Loucy (cell line): ENCODE measurements at regions not wholly inside any gene's neighbourhood (a gene's known extent, or its start where the extent isn't known, plus 50 kb on each side); places are given as distances from the start of the nearest gene placed in this dataset.
A peak's percentile ranks its signal among the peaks of the same experiment; 100 is the strongest.

Experiments
- H2AFZ ChIP-seq: fragments of 200-600 bp; sonication (generic); 2 replicates; pipeline ENCODE4 v1.6.0; 2016; ENCODE audit warnings: antibody characterized with exemption, mild to moderate bottlenecking, low read length, moderate library complexity
- H3F3A ChIP-seq: fragments of 200-600 bp; 2 replicates; pipeline ENCODE4 v1.6.0; 2016; ENCODE audit warnings: antibody characterized with exemption, low read depth, mild to moderate bottlenecking
- H3K27me3 ChIP-seq: fragments of 200-600 bp; sonication (generic); 2 replicates; pipeline ENCODE4 v1.6.1; 2014; ENCODE audit warnings: low read length, mild to moderate bottlenecking; ENCODE audit not compliant: insufficient read depth, poor library complexity, severe bottlenecking
- H3K36me3 ChIP-seq: fragments of 200-600 bp; sonication (generic); 2 replicates; pipeline ENCODE4 v1.6.1; 2016; ENCODE audit warnings: low read length; ENCODE audit not compliant: insufficient read depth
- H3K4me1 ChIP-seq: fragments of 200-600 bp; sonication (generic); 2 replicates; pipeline ENCODE4 v1.5.1; 2014; ENCODE audit warnings: low read length, mild to moderate bottlenecking; ENCODE audit not compliant: insufficient read depth, poor library complexity, severe bottlenecking
- H3K4me2 ChIP-seq: fragments of 200-600 bp; sonication (generic); 2 replicates; pipeline ENCODE4 v1.6.0; 2014; ENCODE audit warnings: antibody characterized with exemption, low read length, low read depth, mild to moderate bottlenecking; ENCODE audit not compliant: poor library complexity, severe bottlenecking
- H3K4me3 ChIP-seq: fragments of 200-600 bp; sonication (generic); 2 replicates; pipeline ENCODE4 v1.5.1; 2014; ENCODE audit warnings: low read length, mild to moderate bottlenecking, mixed read lengths; ENCODE audit not compliant: poor library complexity, severe bottlenecking
- H3K79me2 ChIP-seq: fragments of 200-600 bp; sonication (generic); 2 replicates; pipeline ENCODE4 v1.6.1; 2014; ENCODE audit warnings: low read length; ENCODE audit not compliant: insufficient read depth
- H3K9ac ChIP-seq: fragments of 200-600 bp; sonication (generic); 2 replicates; pipeline ENCODE4 v1.6.0; 2014; ENCODE audit warnings: mild to moderate bottlenecking, low read depth, low read length, moderate library complexity; ENCODE audit not compliant: poor library complexity, severe bottlenecking
- H3K9me2 ChIP-seq: fragments of 200-600 bp; sonication (generic); replicated peaks from 2 replicates; pipeline ENCODE4 v1.6.1; 2016; ENCODE audit warnings: low read depth, low read length, mixed read lengths
- H3K9me3 ChIP-seq: fragments of 200-600 bp; sonication (generic); 2 replicates; pipeline ENCODE4 v1.6.1; 2014; ENCODE audit warnings: mild to moderate bottlenecking, antibody characterized with exemption, low read length, low read depth; ENCODE audit not compliant: insufficient read depth
- H4K20me1 ChIP-seq: fragments of 200-600 bp; sonication (generic); 2 replicates; pipeline ENCODE4 v1.6.0; 2014; ENCODE audit warnings: antibody characterized with exemption, low read length, mild to moderate bottlenecking; ENCODE audit not compliant: insufficient read depth, poor library complexity, severe bottlenecking
- CTCF ChIP-seq: fragments of 200-600 bp; sonication (generic); conservative IDR thresholded peaks from 2 replicates; pipeline ENCODE4 v1.5.1; 2014; ENCODE audit warnings: mild to moderate bottlenecking, antibody characterized with exemption, low read length
- EZH2phosphoT487 ChIP-seq: fragments of 200-600 bp; IDR thresholded peaks from 2 replicates; pipeline ENCODE4 v1.6.1; 2018; ENCODE audit warnings: antibody characterized with exemption, mild to moderate bottlenecking, moderate library complexity, borderline replicate concordance

GRCh38 chr5:125965577-125965976 is 457.6 kb upstream of the GRAMD2B start:
- H3K4me1 ChIP-seq = peaks cover 11% of the 10 kb centered on the region
- H3K36me3 ChIP-seq = no peaks in the 10 kb centered on the region
- H3F3A ChIP-seq = no peaks in the 10 kb centered on the region
- H3K4me3 ChIP-seq = no peak overlapping the region
- H3K79me2 ChIP-seq = no peaks in the 10 kb centered on the region
- H3K27me3 ChIP-seq = no peaks in the 10 kb centered on the region
- TF ChIP-seq CTCF = no peak
- TF ChIP-seq EZH2phosphoT487 = no peak
- no peaks in the 10 kb centered on the region for H4K20me1 ChIP-seq
- H3K4me2 ChIP-seq = no peak overlapping the region
- H3K9ac ChIP-seq = no peak overlapping the region
- H3K9me3 ChIP-seq = no peaks in the 10 kb centered on the region
- H3K9me2 ChIP-seq = no peaks in the 10 kb centered on the region
- no peak overlapping the region for H2AFZ ChIP-seq

- H2AFZ ChIP-seq = no peak overlapping the region
- peaks cover 7% of the 10 kb centered on the region for H3K4me1 ChIP-seq
- no peaks in the 10 kb centered on the region for H3K79me2 ChIP-seq
- no peaks in the 10 kb centered on the region for H3F3A ChIP-seq
- no peaks in the 10 kb centered on the region for H3K9me2 ChIP-seq
- H3K27me3 ChIP-seq = no peaks in the 10 kb centered on the region
- H3K9ac ChIP-seq = no peak overlapping the region
- no peaks in the 10 kb centered on the region for H3K36me3 ChIP-seq
- peak overlapping the region; percentile 24 for H3K4me2 ChIP-seq
- no peak overlapping the region for H3K4me3 ChIP-seq
- H3K9me3 ChIP-seq = no peaks in the 10 kb centered on the region
- TF ChIP-seq CTCF (no peak), EZH2phosphoT487 (no peak)
- H4K20me1 ChIP-seq = no peaks in the 10 kb centered on the region
Measured at GRCh38 chr5:125967576-125967975, 455.6 kb upstream of the GRAMD2B start.

- Histone ChIP-seq H3K4me2 (no peak overlapping the region), H3K9me3 (no peaks in the 10 kb centered on the region), H3K9me2 (no peaks in the 10 kb centered on the region), H3F3A (no peaks in the 10 kb centered on the region), H3K27me3 (no peaks in the 10 kb centered on the region), H3K9ac (no peak overlapping the region), H3K4me1 (peaks cover 7% of the 10 kb centered on the region), H3K36me3 (no peaks in the 10 kb centered on the region), H2AFZ (no peak overlapping the region), H4K20me1 (no peaks in the 10 kb centered on the region), H3K79me2 (no peaks in the 10 kb centered on the region), H3K4me3 (no peak overlapping the region)
- TF ChIP-seq CTCF = no peak
- no peak for TF ChIP-seq EZH2phosphoT487
Measured at GRCh38 chr5:125969011-125969813, 454.0 kb upstream of the GRAMD2B start.
